Glutamatergic neuron (in vitro differentiated cells): ENCODE measurements at regions not wholly inside any gene's neighbourhood (a gene's known extent, or its start where the extent isn't known, plus 50 kb on each side); places are given as distances from the start of the nearest gene placed in this dataset.

Source experiments
- DNase-seq: peaks from one replicate; pipeline ENCODE4 v3.0.0; 2022
- H3K27ac Mint-ChIP-seq: one replicate; pipeline ENCODE4 v1.8.0; 2020; ENCODE audit warnings: mild to moderate bottlenecking, mixed read lengths, inconsistent platforms; ENCODE audit not compliant: unreplicated experiment
- H3K27me3 Mint-ChIP-seq: one replicate; pipeline ENCODE4 v1.8.0; 2020; ENCODE audit warnings: mild to moderate bottlenecking, moderate library complexity, mixed read lengths, inconsistent platforms; ENCODE audit not compliant: unreplicated experiment
- H3K36me3 Mint-ChIP-seq: one replicate; pipeline ENCODE4 v1.8.0; 2020; ENCODE audit warnings: mild to moderate bottlenecking, mixed read lengths, inconsistent platforms; ENCODE audit not compliant: unreplicated experiment
- H3K4me1 Mint-ChIP-seq: one replicate; pipeline ENCODE4 v1.8.0; 2020; ENCODE audit warnings: mild to moderate bottlenecking, low read depth, mixed read lengths, inconsistent platforms; ENCODE audit not compliant: unreplicated experiment
- H3K4me3 Mint-ChIP-seq: one replicate; pipeline ENCODE4 v1.8.0; 2020; ENCODE audit warnings: mild to moderate bottlenecking, mixed read lengths, inconsistent platforms; ENCODE audit not compliant: unreplicated experiment
- H3K9me3 Mint-ChIP-seq: one replicate; pipeline ENCODE4 v1.8.0; 2020; ENCODE audit warnings: mild to moderate bottlenecking, moderate library complexity, mixed read lengths, inconsistent platforms; ENCODE audit not compliant: unreplicated experiment
- TF ChIP-seq, protein P1 (sequence below): fragments of 200-600 bp; sonication (generic); IDR thresholded peaks from one replicate; pipeline ENCODE4 v1.5.0; 2021; ENCODE audit not compliant: partially characterized antibody, unreplicated experiment

DNA sequence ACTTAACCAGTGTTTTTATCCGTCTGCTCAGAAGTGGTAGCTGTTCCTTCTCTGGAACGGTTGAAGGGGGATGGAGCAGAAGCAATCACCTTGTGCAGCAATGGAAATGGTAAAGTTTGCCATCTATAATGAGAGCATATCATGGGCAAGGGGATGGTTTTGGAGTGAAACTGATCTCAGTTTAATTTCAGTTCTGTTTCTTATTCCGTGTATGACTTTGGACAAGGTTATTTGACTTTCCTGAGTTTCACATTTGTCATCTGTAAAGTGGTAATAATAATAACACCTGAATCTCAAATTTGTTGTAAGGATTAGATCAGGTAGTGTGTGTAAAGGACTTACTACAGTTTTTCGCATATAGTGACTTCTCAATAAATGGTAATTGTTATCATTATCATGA lies 106.1 kb downstream of the PCSK1 start:
- no peak for DNase-seq
- Mint-ChIP-seq H3K27me3 (peaks cover 9% of the 10 kb centered on the region), H3K4me3 (peak overlapping the region; percentile 4), H3K4me1 (peaks cover 47% of the 10 kb centered on the region), H3K9me3 (peaks cover 10% of the 10 kb centered on the region), H3K36me3 (peaks cover 7% of the 10 kb centered on the region), H3K27ac (peak overlapping the region; percentile 19)
- TF ChIP-seq, protein P1, sequence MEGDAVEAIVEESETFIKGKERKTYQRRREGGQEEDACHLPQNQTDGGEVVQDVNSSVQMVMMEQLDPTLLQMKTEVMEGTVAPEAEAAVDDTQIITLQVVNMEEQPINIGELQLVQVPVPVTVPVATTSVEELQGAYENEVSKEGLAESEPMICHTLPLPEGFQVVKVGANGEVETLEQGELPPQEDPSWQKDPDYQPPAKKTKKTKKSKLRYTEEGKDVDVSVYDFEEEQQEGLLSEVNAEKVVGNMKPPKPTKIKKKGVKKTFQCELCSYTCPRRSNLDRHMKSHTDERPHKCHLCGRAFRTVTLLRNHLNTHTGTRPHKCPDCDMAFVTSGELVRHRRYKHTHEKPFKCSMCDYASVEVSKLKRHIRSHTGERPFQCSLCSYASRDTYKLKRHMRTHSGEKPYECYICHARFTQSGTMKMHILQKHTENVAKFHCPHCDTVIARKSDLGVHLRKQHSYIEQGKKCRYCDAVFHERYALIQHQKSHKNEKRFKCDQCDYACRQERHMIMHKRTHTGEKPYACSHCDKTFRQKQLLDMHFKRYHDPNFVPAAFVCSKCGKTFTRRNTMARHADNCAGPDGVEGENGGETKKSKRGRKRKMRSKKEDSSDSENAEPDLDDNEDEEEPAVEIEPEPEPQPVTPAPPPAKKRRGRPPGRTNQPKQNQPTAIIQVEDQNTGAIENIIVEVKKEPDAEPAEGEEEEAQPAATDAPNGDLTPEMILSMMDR, result no peak

DNA sequence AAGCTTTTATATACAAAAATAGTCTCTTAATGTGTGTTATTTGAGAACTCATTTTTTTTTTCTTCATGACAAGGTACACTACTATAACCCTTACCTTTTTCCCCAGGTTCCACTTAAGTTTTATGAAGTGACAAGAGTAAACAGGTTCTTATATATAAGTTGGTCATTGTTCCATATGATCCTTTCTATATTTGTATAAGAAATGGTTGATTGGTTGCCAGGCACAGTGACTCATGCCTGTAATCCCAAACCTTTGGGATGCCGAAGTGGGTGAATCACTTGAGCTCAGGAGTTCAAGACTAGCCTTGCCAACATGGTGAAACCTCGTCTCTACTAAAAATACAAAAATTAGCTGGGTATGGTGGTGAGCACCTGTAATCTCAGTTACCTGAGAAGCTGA lies 108.3 kb downstream of the PCSK1 start:
- Mint-ChIP-seq H3K36me3 (peaks cover 7% of the 10 kb centered on the region), H3K9me3 (peaks cover 10% of the 10 kb centered on the region), H3K27ac (no peak overlapping the region), H3K4me1 (peaks cover 28% of the 10 kb centered on the region), H3K4me3 (no peak overlapping the region), H3K27me3 (peaks cover 7% of the 10 kb centered on the region)
- DNase-seq, result no peak
- TF ChIP-seq, protein P1, result no peak

DNA sequence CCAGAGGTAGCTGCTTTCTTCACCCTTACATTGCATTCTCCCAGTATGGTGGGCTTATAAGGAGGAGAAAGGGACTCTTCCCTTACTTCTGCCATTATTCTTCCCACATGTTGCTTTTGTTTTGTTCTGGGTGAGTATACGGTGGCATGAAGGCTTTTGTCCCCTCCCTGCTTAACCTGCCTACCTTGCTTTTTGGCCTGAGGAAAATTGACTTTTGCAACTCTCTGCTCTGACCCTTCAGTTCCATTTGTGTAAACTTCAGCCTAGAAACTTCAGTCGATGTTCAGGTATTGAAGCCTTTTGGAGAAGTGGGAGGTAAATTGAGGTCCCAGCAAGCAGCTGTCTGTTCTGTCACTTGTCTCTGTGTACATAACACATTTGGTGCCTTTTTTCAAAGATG lies 110.2 kb downstream of the PCSK1 start:
- TF ChIP-seq, protein P1, result no peak
- peaks cover 4% of the 10 kb centered on the region for H3K27me3 Mint-ChIP-seq
- peaks cover 12% of the 10 kb centered on the region for H3K4me1 Mint-ChIP-seq
- H3K27ac Mint-ChIP-seq, result no peak overlapping the region
- no peak for DNase-seq
- H3K36me3 Mint-ChIP-seq, result peaks cover 11% of the 10 kb centered on the region
- no peak overlapping the region for H3K4me3 Mint-ChIP-seq
- peaks cover 3% of the 10 kb centered on the region for H3K9me3 Mint-ChIP-seq

DNA sequence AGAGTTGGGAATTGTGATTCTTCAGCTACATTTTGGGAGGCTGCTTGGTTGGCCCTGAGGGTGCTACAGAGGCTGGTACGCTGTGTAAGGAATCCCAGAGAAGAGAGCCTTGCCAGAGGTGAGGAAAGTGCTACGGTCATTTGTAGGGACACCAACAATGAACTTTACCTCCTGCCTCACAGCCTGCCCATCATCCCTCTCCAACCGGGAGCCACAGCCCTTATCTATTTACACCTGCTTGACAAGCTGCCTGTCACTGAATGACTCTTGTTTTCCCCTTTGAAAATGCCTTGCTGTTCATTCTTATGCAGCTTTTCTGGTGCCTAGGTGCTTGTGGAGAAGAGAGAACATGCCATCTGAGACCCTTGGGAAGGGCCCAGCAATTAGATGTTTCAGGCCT lies 110.8 kb downstream of the PCSK1 start:
- H3K36me3 Mint-ChIP-seq, result peaks cover 11% of the 10 kb centered on the region
- H3K4me1 Mint-ChIP-seq, result peaks cover 5% of the 10 kb centered on the region
- H3K4me3 Mint-ChIP-seq, result no peak overlapping the region
- H3K27ac Mint-ChIP-seq, result no peak overlapping the region
- TF ChIP-seq, protein P1, result no peak
- no peak for DNase-seq
- peaks cover 3% of the 10 kb centered on the region for H3K9me3 Mint-ChIP-seq
- H3K27me3 Mint-ChIP-seq, result peaks cover 4% of the 10 kb centered on the region

DNA sequence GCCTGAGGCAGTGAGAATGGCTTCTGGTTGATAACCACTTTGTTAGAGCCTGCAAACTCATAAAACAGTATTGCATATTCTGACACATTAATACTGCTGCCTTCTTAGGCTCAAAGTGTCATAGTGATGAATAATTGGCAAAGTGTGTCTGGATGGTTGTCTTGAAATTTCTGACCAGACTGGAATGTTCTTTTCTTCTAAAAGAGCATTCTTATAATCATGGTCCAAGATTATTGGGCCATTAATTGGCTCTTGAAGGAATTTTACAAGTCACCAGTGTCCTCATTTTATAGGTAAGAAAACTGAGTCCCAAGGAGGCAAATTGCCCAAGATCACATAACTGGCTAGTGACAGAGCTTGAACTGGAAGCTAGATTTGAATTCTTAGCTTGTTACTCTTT lies 111.7 kb downstream of the PCSK1 start:
- Mint-ChIP-seq H3K36me3 (peaks cover 11% of the 10 kb centered on the region), H3K4me3 (no peak overlapping the region), H3K9me3 (peaks cover 2% of the 10 kb centered on the region), H3K27me3 (peaks cover 4% of the 10 kb centered on the region), H3K27ac (no peak overlapping the region), H3K4me1 (peaks cover under 1% of the 10 kb centered on the region)
- TF ChIP-seq, protein P1, result no peak
- DNase-seq, result no peak
